Right lobe of liver (tissue), 6 donors: ENCODE measurements at regions not wholly inside any gene's neighbourhood (a gene's known extent, or its start where the extent isn't known, plus 50 kb on each side); places are given as distances from the start of the nearest gene placed in this dataset.

Experiments
- ATAC-seq, 4 donors: fragments of 200-7000 bp; cut with Tn5 transposase; one replicate each; pipeline ENCODE4 v1.9.1; 2020; ENCODE audit warnings: mild to moderate bottlenecking in 4 of 4, moderate library complexity in 4 of 4
- DNase-seq, 3 donors: peaks; one replicate each; pipeline ENCODE4 v3.0.0-alpha.2; 2020
- H3K27ac ChIP-seq, 3 donors: fragments of 200-600 bp; one replicate each; pipeline ENCODE4 v1.8.0; 2022
- H3K27me3 ChIP-seq, 2 donors: fragments of 200-600 bp; one replicate each; pipeline ENCODE4 v1.8.0; 2022
- H3K36me3 ChIP-seq, 4 donors: fragments of 200-600 bp; sonication (generic) in 1 of 4; one replicate each; pipeline versions ENCODE4 v1.5.1 to v1.8.0; 2017 to 2022; ENCODE audit warnings: control low read depth in 1 of 4
- H3K4me1 ChIP-seq, 4 donors: fragments of 200-600 bp; sonication (generic) in 1 of 4; one replicate each; pipeline versions ENCODE4 v1.5.1 to v1.8.0; 2017 to 2022; ENCODE audit warnings: control low read depth in 1 of 4
- H3K4me3 ChIP-seq, 3 donors: fragments of 200-600 bp; one replicate each; pipeline ENCODE4 v1.8.0; 2022
- H3K9me3 ChIP-seq, 4 donors: fragments of 200-600 bp; sonication (generic) in 1 of 4; one replicate each; pipeline versions ENCODE4 v1.5.1 to v1.8.0; 2017 to 2022; ENCODE audit warnings: control low read depth in 1 of 4
- CTCF ChIP-seq, 4 donors: fragments of 200-600 bp in 3 of 4; fragments of 450-650 bp in 1 of 4; IDR thresholded peaks; one replicate each; pipeline versions ENCODE4 v1.5.1 to v1.8.0; 2016 to 2022; ENCODE audit warnings: antibody characterized with exemption in 4 of 4, mild to moderate bottlenecking in 2 of 4
- POLR2A ChIP-seq: fragments of 450-650 bp; IDR thresholded peaks from one replicate; pipeline ENCODE4 v1.6.1; 2017; ENCODE audit warnings: antibody characterized with exemption, mild to moderate bottlenecking
- WGBS: methylation state at CpG from one replicate; pipeline ENCODE4 v1.1.6; 2018; ENCODE audit warnings: low coverage, low lambda C conversion rate; ENCODE audit not compliant: insufficient coverage; ENCODE audit errors: missing lambda C conversion rate; 5-methylcytosine and 5-hydroxymethylcytosine counted together
- intact Hi-C, 2 donors: fragments of 100-400 bp; cut with DNase I; formaldehyde crosslinking; loops; one replicate each; pipeline versions ENCODE4 v1.11.2 to v1.14.1; 2022
- donor health status: DM: no; HTN: yes; CAD: no.
- donor health status: DM: no; HTN: no; CAD: no.
- donor health status: DM: no; HTN: no; CAD: no.
- donor health status: DM: no; HTN: yes; CAD: no.
- donor health status: DM: no; HTN: yes; CAD: no.

GRCh38 chr1:116309090-116309870 lies 63.8 kb upstream of the ATP1A1 start:
- H3K36me3 ChIP-seq, result no peaks in the 10 kb centered on the region
- TF ChIP-seq POLR2A (no peak), CTCF (IDR thresholded peaks at IDR 0.05) (no peak)
- intact Hi-C loops, result no loop called here
- no peak overlapping the region for H3K27ac ChIP-seq
- no peak overlapping the region for H3K4me3 ChIP-seq
- WGBS, result 63% methylated on average over 4 of the region's 7 CpGs
- peaks cover 0 to 8% (median 0%) of the 10 kb centered on the region in 4 donors for H3K4me1 ChIP-seq
- no peaks in the 10 kb centered on the region for H3K27me3 ChIP-seq
- ATAC-seq (peak in 1 of 4 donors; percentile 53), DNase-seq (no peak)
- H3K9me3 ChIP-seq, result no peaks in the 10 kb centered on the region

GRCh38 chr1:116310180-116310579 lies 62.9 kb upstream of the ATP1A1 start:
- ATAC-seq, result no peak
- intact Hi-C loops, result no loop called here
- no peak for TF ChIP-seq POLR2A
- no peak for DNase-seq
- no peak overlapping the region for H3K27ac ChIP-seq
- no peaks in the 10 kb centered on the region for H3K36me3 ChIP-seq
- no peaks in the 10 kb centered on the region for H3K27me3 ChIP-seq
- H3K9me3 ChIP-seq, result no peaks in the 10 kb centered on the region
- no peak overlapping the region for H3K4me3 ChIP-seq
- WGBS, result 60% methylated on average over 3 of the region's 4 CpGs
- H3K4me1 ChIP-seq, result peaks cover 0 to 14% (median 0%) of the 10 kb centered on the region in 4 donors

- TF ChIP-seq CTCF (IDR thresholded peaks at IDR 0.05) (no peak), POLR2A (no peak)
- ATAC-seq (no peak), DNase-seq (no peak)
- Histone ChIP-seq H3K36me3 (no peaks in the 10 kb centered on the region), H3K9me3 (no peaks in the 10 kb centered on the region), H3K4me1 (peaks cover 0 to 16% (median 0%) of the 10 kb centered on the region in 4 donors), H3K27ac (no peak overlapping the region), H3K4me3 (no peak overlapping the region), H3K27me3 (no peaks in the 10 kb centered on the region)
- WGBS, result 82% methylated on average over 2 of the region's 9 CpGs
- intact Hi-C loops, result no loop called here
These were observed 61.9 kb upstream of the ATP1A1 start for GRCh38 chr1:116311193-116311592.

- no peaks in the 10 kb centered on the region for H3K36me3 ChIP-seq
- peaks cover 0 to 15% (median 0%) of the 10 kb centered on the region in 4 donors for H3K4me1 ChIP-seq
- intact Hi-C loops, result no loop called here
- H3K4me3 ChIP-seq, result no peak overlapping the region
- DNase-seq (no peak), ATAC-seq (peak in 2 of 4 donors; percentile 31 to 45)
- H3K9me3 ChIP-seq, result no peaks in the 10 kb centered on the region
- no peak overlapping the region for H3K27ac ChIP-seq
- 88% methylated on average over 6 of the region's 15 CpGs for WGBS
- H3K27me3 ChIP-seq, result no peaks in the 10 kb centered on the region
- no peak for TF ChIP-seq POLR2A
- no peak for TF ChIP-seq CTCF (IDR thresholded peaks at IDR 0.05)
These were observed 61.0 kb upstream of the ATP1A1 start for GRCh38 chr1:116311756-116312680.

GRCh38 chr1:116312681-116313069 lies 60.4 kb upstream of the ATP1A1 start:
- TF ChIP-seq CTCF (IDR thresholded peaks at IDR 0.05) (no peak), POLR2A (no peak)
- no peak overlapping the region for H3K4me3 ChIP-seq
- no peaks in the 10 kb centered on the region for H3K27me3 ChIP-seq
- peaks cover 0 to 15% (median 0%) of the 10 kb centered on the region in 4 donors for H3K4me1 ChIP-seq
- no CpG with 5 or more reads among the region's 2 CpGs for WGBS
- ATAC-seq (no peak), DNase-seq (no peak)
- intact Hi-C loops, result no loop called here
- H3K27ac ChIP-seq, result no peak overlapping the region
- no peaks in the 10 kb centered on the region for H3K9me3 ChIP-seq
- H3K36me3 ChIP-seq, result no peaks in the 10 kb centered on the region
